Endothelial cell (in vitro differentiated cells): ENCODE measurements at regions not wholly inside any gene's neighbourhood (a gene's known extent, or its start where the extent isn't known, plus 50 kb on each side); places are given as distances from the start of the nearest gene placed in this dataset.

Source experiments
- DNase-seq: peaks from one replicate; pipeline ENCODE4 v3.0.0; 2021; ENCODE audit warnings: low spot score
- H3K27ac Mint-ChIP-seq: one replicate; pipeline ENCODE4 v1.8.0; 2021; ENCODE audit warnings: mixed read lengths, inconsistent platforms; ENCODE audit not compliant: unreplicated experiment
- H3K27me3 Mint-ChIP-seq: one replicate; pipeline ENCODE4 v1.8.0; 2021; ENCODE audit warnings: mild to moderate bottlenecking, moderate library complexity, mixed read lengths, inconsistent platforms; ENCODE audit not compliant: unreplicated experiment
- H3K36me3 Mint-ChIP-seq: one replicate; pipeline ENCODE4 v1.8.0; 2021; ENCODE audit warnings: mild to moderate bottlenecking, low read depth, mixed read lengths, inconsistent platforms; ENCODE audit not compliant: unreplicated experiment
- H3K4me1 Mint-ChIP-seq: one replicate; pipeline ENCODE4 v1.8.0; 2021; ENCODE audit warnings: mild to moderate bottlenecking, mixed read lengths, inconsistent platforms; ENCODE audit not compliant: unreplicated experiment
- H3K4me3 Mint-ChIP-seq: one replicate; pipeline ENCODE4 v1.8.0; 2021; ENCODE audit warnings: mild to moderate bottlenecking, mixed read lengths, inconsistent platforms; ENCODE audit not compliant: unreplicated experiment
- H3K9me3 Mint-ChIP-seq: one replicate; pipeline ENCODE4 v1.8.0; 2021; ENCODE audit warnings: mixed read lengths, inconsistent platforms; ENCODE audit not compliant: unreplicated experiment
- TF ChIP-seq, protein P1 (sequence below): fragments of 200-600 bp; sonication (generic); IDR thresholded peaks from one replicate; pipeline ENCODE4 v1.5.0; 2021; ENCODE audit warnings: antibody characterized with exemption; ENCODE audit not compliant: unreplicated experiment

GRCh38 chr11:70662691-70663098, 264.4 kb downstream of the CTTN start:
- H3K9me3 Mint-ChIP-seq: no peaks in the 10 kb centered on the region
- H3K27me3 Mint-ChIP-seq: peaks cover 14% of the 10 kb centered on the region
- peaks cover 10% of the 10 kb centered on the region for H3K4me1 Mint-ChIP-seq
- TF ChIP-seq, protein P1, sequence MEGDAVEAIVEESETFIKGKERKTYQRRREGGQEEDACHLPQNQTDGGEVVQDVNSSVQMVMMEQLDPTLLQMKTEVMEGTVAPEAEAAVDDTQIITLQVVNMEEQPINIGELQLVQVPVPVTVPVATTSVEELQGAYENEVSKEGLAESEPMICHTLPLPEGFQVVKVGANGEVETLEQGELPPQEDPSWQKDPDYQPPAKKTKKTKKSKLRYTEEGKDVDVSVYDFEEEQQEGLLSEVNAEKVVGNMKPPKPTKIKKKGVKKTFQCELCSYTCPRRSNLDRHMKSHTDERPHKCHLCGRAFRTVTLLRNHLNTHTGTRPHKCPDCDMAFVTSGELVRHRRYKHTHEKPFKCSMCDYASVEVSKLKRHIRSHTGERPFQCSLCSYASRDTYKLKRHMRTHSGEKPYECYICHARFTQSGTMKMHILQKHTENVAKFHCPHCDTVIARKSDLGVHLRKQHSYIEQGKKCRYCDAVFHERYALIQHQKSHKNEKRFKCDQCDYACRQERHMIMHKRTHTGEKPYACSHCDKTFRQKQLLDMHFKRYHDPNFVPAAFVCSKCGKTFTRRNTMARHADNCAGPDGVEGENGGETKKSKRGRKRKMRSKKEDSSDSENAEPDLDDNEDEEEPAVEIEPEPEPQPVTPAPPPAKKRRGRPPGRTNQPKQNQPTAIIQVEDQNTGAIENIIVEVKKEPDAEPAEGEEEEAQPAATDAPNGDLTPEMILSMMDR: no peak
- H3K27ac Mint-ChIP-seq: no peak overlapping the region
- no peak overlapping the region for H3K4me3 Mint-ChIP-seq
- peaks cover 4% of the 10 kb centered on the region for H3K36me3 Mint-ChIP-seq
- no peak for DNase-seq

GRCh38 chr11:70663815-70664214, 265.5 kb downstream of the CTTN start:
- H3K27me3 Mint-ChIP-seq: peaks cover 17% of the 10 kb centered on the region
- DNase-seq: no peak
- H3K4me3 Mint-ChIP-seq: no peak overlapping the region
- TF ChIP-seq, protein P1: no peak
- H3K27ac Mint-ChIP-seq: no peak overlapping the region
- no peaks in the 10 kb centered on the region for H3K9me3 Mint-ChIP-seq
- peaks cover 10% of the 10 kb centered on the region for H3K4me1 Mint-ChIP-seq
- peaks cover 14% of the 10 kb centered on the region for H3K36me3 Mint-ChIP-seq

DNA sequence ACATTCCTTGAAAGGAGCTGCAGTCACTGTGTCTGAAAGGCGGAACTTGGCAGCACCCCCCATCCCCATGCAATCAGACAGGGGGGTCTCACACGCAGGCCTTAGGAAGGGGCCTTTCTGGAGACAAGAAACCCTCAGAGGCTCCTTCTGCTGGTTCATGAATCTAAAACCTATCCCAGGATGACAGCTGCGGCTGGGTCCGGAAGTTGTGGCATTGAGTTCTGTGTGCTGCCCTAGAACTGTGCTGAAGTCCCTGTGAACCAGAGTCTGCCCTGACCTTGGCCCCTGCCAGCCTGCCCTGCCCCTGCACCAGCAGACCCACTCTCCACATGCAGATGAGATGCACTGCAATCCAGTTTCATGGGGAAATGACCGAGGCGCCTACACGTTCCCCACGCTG, 268.0 kb downstream of the CTTN start:
- peaks cover 9% of the 10 kb centered on the region for H3K36me3 Mint-ChIP-seq
- peaks cover 12% of the 10 kb centered on the region for H3K27me3 Mint-ChIP-seq
- H3K27ac Mint-ChIP-seq: no peak overlapping the region
- no peaks in the 10 kb centered on the region for H3K9me3 Mint-ChIP-seq
- H3K4me3 Mint-ChIP-seq: no peak overlapping the region
- TF ChIP-seq, protein P1: no peak
- DNase-seq: no peak
- H3K4me1 Mint-ChIP-seq: peaks cover 7% of the 10 kb centered on the region

DNA sequence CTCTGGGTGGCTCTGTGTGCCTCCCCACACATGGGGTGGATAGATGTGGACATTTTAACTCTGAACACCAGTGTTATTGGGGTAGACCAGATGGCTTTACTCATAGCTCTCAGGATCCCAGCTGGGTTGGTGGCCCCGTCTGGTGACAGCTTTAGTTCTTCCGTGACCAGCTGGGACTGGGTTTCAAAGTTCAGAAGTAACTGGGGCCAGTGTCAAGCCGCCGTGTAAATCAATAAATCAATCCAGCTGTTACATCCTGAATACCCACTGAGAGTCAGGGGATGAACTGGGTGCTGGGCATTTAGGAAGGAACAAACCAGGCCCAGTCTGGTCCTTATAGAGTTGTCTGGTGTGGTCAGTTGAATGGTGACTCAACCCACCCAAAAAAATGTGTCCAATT, 269.4 kb downstream of the CTTN start:
- Mint-ChIP-seq H3K36me3 (peaks cover 9% of the 10 kb centered on the region), H3K9me3 (no peaks in the 10 kb centered on the region), H3K4me3 (no peak overlapping the region), H3K27me3 (peaks cover 6% of the 10 kb centered on the region), H3K4me1 (no peaks in the 10 kb centered on the region), H3K27ac (no peak overlapping the region)
- TF ChIP-seq, protein P1: no peak
- DNase-seq: no peak

- Mint-ChIP-seq H3K27ac (no peak overlapping the region), H3K4me1 (no peaks in the 10 kb centered on the region), H3K36me3 (peaks cover 9% of the 10 kb centered on the region), H3K9me3 (no peaks in the 10 kb centered on the region), H3K4me3 (no peak overlapping the region), H3K27me3 (peaks cover 6% of the 10 kb centered on the region)
- DNase-seq: no peak
- TF ChIP-seq, protein P1: no peak
These were observed 270.2 kb downstream of the CTTN start for GRCh38 chr11:70668204-70669202.
